GM23248 (cell line): ENCODE measurements at regions not wholly inside any gene's neighbourhood (a gene's known extent, or its start where the extent isn't known, plus 50 kb on each side); places are given as distances from the start of the nearest gene placed in this dataset.
"Not testable (repeated sequence)": the region's sequence is repeated elsewhere in the genome, so short reads cannot be mapped to it uniquely, and the experiment has no call there.

Experiments used
- EZH2 ChIP-seq: fragments of 200-600 bp; sonication (generic); IDR thresholded peaks from 2 replicates; pipeline ENCODE4 v1.6.1; 2018; ENCODE audit warnings: antibody characterized with exemption, mild to moderate bottlenecking; ENCODE audit not compliant: insufficient read depth, poor library complexity, severe bottlenecking
- EZH2phosphoT487 ChIP-seq: fragments of 200-600 bp; sonication (generic); IDR thresholded peaks from 2 replicates; pipeline ENCODE4 v1.6.1; 2018; ENCODE audit warnings: antibody characterized with exemption, moderate library complexity, mild to moderate bottlenecking, low read depth; ENCODE audit not compliant: insufficient read depth

DNA sequence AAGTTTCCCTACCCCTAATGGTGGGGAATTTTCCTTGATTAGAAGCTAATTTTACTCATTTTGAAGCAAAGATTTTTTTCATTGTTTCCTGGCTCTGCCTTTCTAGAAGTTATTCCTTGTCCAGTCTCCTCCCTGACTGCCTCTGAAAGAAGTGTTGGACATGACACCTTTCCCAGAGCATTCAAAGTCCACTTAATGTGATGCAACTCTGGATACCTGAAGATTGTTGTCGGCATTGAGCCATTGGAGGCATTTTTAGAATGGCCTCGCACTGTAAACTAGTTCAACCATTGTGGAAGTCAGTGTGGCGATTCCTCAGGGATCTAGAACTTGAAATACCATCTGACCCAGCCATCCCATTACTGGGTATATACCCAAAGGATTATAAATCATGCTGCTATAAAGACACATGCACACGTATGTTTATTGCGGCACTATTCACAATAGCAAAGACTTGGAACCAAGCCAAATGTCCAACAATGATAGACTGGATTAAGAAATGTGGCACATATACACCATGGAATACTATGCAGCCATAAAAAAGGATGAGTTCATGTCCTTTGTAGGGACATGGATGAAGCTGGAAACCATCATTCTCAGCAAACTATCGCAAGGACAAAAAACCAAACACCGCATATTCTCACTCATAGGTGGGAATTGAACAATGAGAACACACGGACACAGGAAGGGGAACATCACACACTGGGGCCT lies 69.7 kb upstream of the PLA2G4A start:
- TF ChIP-seq EZH2, EZH2phosphoT487: not testable (repeated sequence)
